ENCODE measurements at regions not wholly inside any gene's neighbourhood (a gene's known extent, or its start where the extent isn't known, plus 50 kb on each side); places are given as distances from the start of the nearest gene placed in this dataset.

GRCh38 chr9:111263116-111263515 is 66.9 kb downstream of the OR2K2 start:
- no peaks in the 10 kb centered on the region for H3K27me3 ChIP-seq
- no peaks in the 10 kb centered on the region for H3K4me1 ChIP-seq
- H3K9me3 ChIP-seq: no peaks in the 10 kb centered on the region
- no peak overlapping the region for H3K27ac ChIP-seq
- TF ChIP-seq CTCF (IDR thresholded peaks at IDR 0.05): no peak
- TF ChIP-seq POLR2A (IDR thresholded peaks at IDR 0.05): no peak
- intact Hi-C loops (cut with DNase I; ENCODE audit: low total_unique reads): no loop called here
- DNase-seq: no peak
- WGBS, 2 donors: 66 to 76% methylated on average over 7 of the region's 7 CpGs
- no peak overlapping the region for H3K4me3 ChIP-seq
- H3K36me3 ChIP-seq (ENCODE audit: low read depth, missing control alignments): no peaks in the 10 kb centered on the region

DNA sequence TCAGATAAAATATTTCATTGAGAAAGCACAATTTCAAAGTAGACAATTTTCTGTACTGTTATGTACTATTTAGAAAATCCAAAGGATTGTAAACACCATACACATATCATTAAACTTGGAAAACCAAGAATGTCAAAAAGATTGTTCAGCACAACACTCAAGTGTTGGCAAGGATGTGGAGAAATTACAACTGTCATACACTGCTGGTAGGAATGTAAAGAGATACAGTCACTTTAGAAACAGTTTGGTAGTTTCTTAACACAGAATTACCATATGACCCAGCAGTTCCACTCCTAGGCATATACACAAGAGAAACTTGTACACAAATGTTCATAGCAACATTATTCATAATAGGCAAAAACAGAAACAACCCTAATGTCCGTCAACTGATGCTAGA is 71.2 kb downstream of the OR2K2 start:
- Histone ChIP-seq H3K36me3 (ENCODE audit: low read depth, missing control alignments) (no peaks in the 10 kb centered on the region), H3K9me3 (no peaks in the 10 kb centered on the region), H3K4me3 (no peak overlapping the region), H3K27ac (no peak overlapping the region), H3K27me3 (no peaks in the 10 kb centered on the region), H3K4me1 (no peaks in the 10 kb centered on the region)
- TF ChIP-seq POLR2A (IDR thresholded peaks at IDR 0.05) (no peak), CTCF (IDR thresholded peaks at IDR 0.05) (no peak)
- DNase-seq: no peak
- 94 to 95% methylated on average over 1 of the region's 1 CpG for WGBS, 2 donors
- intact Hi-C loops (cut with DNase I; ENCODE audit: low total_unique reads): no loop called here

DNA sequence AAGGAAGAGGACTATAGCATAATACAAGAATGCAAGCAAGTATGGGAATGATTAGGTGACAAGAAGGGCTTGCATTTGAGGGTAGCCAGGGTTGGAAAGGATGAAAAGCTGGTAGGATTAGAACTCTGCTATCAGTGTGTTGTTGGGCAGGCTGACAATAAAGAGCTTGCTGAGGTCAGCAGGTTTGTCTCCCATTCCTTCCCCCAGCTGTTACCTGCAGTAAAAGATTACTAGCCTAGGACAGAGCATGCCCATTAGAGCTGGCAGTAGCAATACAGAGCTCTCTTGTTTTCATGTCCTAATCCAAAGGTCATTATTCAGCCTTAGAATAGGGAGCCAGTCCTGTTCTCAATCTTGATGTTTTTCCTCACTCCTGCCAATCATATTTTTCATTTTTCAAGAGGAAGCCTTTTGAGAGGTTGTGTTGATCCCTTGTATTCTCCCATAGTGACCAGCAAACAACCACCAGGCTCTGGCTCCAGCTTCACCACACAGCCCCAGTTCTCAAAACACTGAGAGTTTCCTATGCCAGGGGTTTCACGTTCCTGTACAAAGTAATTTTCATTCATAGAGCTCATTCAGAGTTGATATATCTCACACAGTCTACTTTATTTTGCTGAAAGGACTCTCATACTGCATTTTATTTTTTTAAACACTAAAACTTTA is 71.7 kb downstream of the OR2K2 start:
- no peak for DNase-seq
- Histone ChIP-seq H3K4me3 (no peak overlapping the region), H3K27ac (no peak overlapping the region), H3K36me3 (ENCODE audit: low read depth, missing control alignments) (no peaks in the 10 kb centered on the region), H3K4me1 (no peaks in the 10 kb centered on the region), H3K27me3 (no peaks in the 10 kb centered on the region), H3K9me3 (no peaks in the 10 kb centered on the region)
- TF ChIP-seq POLR2A (IDR thresholded peaks at IDR 0.05): no peak
- no peak for TF ChIP-seq CTCF (IDR thresholded peaks at IDR 0.05)
- intact Hi-C loops (cut with DNase I; ENCODE audit: low total_unique reads): no loop called here
- 88% methylated on average over 1 of the region's 1 CpG for WGBS, 2 donors

DNA sequence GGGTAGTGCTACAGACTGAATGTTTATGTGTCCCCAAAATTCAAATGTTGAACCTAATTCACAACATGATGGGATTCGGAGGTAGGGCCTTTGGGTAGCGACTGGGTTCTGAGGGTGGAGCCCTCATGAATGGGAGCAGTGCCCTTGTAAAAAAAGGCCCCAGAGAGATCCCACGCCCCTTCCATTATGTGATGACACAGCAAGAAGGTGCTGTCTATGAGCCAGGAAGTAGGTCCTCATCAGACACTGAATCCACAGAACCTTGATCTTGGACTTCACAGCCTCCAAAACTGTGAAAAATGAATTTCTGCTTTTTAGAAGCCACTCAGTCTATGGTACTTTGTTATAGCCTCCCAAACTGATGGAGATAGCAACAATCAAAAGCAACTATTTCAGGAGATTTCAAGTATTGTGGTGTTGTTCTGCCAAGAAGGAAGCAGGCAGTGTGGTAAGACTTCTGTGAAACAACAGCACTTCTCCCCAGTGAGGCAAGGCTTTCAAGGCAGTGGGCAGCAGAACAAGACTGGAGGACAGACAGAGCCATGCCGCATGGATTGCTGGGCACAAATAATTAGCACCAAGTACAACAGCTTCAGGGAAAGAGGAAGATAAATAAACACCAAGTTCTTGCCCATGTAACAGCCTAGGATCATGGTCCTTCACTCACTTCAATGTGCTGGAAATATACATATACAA is 76.1 kb downstream of the OR2K2 start:
- H3K27ac ChIP-seq: no peak overlapping the region
- H3K4me1 ChIP-seq: no peaks in the 10 kb centered on the region
- no peaks in the 10 kb centered on the region for H3K27me3 ChIP-seq
- no peaks in the 10 kb centered on the region for H3K9me3 ChIP-seq
- WGBS, 2 donors: 83 to 91% methylated on average over 4 of the region's 4 CpGs
- no peak for DNase-seq
- H3K4me3 ChIP-seq: no peak overlapping the region
- no peak for TF ChIP-seq POLR2A (IDR thresholded peaks at IDR 0.05)
- no peak for TF ChIP-seq CTCF (IDR thresholded peaks at IDR 0.05)
- intact Hi-C loops (cut with DNase I; ENCODE audit: low total_unique reads): no loop called here
- no peaks in the 10 kb centered on the region for H3K36me3 ChIP-seq (ENCODE audit: low read depth, missing control alignments)

Measured in testis (tissue), 2 donors.